Islet precursor cell (in vitro differentiated cells): ENCODE measurements at regions not wholly inside any gene's neighbourhood (a gene's known extent, or its start where the extent isn't known, plus 50 kb on each side); places are given as distances from the start of the nearest gene placed in this dataset.
A peak's percentile ranks its signal among the peaks of the same experiment; 100 is the strongest.
"Not testable (repeated sequence)": the region's sequence is repeated elsewhere in the genome, so short reads cannot be mapped to it uniquely, and the experiment has no call there.

Experiments
- DNase-seq: peaks from one replicate; pipeline ENCODE4 v3.0.0-alpha.2; 2018

DNA sequence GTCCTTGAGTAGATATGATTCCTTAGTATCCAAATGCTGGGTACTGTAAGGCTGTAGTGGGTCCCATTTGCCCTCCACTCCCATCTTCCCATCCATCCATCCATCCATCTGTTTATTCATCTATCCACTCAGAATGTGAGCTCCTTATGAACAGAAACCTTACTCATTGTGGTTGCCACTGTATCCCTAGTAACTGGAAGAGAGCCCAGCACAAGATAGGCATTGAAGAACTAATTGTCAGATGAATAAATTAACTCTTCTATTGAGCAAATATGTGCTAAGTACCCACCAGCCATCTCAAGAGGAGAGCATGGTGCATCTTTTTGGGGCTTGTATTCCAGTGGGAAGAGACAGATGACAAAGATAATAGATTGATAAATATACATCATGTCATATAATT lies 86.4 kb upstream of the SEZ6L start:
- no peak for DNase-seq

DNA sequence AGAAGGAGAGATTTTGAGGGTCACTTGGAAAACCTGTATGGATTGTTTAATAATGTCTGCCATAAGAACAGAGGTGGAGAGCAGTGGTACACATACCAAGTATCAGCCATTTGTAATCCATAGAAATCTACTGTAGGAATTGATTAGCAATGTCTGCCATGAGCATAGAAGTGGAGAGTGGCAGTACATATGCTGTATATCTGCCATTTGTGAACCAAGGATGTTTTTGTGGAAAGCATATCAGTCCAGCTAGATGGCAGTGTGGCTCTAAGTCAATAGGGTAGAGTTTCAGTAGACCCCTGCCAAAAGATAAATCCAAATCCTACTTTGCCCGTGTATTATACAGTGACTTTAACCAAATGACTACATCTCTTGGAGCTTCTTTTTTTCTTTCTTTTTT lies 82.9 kb upstream of the SEZ6L start:
- DNase-seq = no peak

DNA sequence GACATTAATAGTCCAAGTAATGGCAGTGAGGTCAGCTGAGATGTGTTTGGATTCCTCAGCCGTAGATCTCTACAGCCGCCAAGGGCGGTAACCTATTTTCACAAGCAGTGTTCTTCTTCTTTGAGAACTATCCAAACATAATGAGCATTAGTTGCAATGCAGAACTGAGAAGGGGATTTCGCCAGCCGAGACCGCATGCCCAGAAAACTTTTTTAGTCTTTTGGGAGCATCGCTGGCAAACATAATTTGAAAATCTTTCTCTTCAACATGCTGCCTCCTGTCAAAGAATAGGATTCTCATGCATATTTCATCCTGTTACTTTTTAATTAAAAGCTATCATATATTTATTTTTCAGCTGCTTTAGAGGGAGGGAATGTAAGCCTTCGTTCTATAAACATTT lies 81.4 kb upstream of the SEZ6L start:
- no peak for DNase-seq

GRCh38 chr22:26090821-26091220 lies 78.4 kb upstream of the SEZ6L start:
- no peak for DNase-seq

DNA sequence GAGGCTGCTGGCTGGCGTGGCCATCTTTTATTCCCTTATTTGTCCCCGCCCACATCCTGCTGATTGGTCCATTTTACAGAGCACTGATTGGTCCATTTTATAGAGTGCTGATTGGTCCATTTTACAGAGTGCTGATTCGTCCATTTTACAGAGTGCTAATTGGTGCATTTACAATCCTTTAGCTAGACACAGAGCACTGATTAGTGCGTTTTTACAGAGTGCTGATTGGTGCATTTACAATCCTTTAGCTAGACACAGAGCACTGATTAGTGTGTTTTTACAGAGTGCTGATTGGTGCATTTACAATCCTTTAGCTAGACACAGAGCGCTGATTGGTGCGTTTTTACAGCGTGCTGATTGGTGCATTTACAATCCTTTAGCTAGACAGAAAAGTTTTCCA lies 74.8 kb upstream of the SEZ6L start:
- not testable (repeated sequence) for DNase-seq

- DNase-seq = no peak
These were observed 73.9 kb upstream of the SEZ6L start for GRCh38 chr22:26095256-26095956.

- no peak for DNase-seq
These were observed 71.9 kb upstream of the SEZ6L start for GRCh38 chr22:26097411-26097810.

DNA sequence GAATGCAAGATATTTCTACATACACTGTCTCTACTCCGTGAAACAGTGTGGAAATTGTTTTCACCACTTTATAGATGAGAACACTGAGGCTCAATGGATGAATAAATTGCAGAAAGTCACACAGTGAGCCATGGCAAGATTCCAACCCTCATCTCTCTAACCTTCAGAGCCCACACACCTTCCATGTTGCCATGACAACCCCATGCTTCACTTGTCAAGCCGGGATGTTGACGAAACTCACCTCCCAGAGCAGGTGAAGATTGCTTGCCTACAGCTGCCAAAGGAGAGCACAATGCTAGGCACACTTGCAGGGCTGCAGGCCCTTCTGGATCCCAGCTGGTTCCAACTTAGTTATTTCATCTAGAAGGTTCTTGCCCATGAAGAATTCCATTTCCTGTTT lies 71.4 kb upstream of the SEZ6L start:
- DNase-seq = no peak

DNA sequence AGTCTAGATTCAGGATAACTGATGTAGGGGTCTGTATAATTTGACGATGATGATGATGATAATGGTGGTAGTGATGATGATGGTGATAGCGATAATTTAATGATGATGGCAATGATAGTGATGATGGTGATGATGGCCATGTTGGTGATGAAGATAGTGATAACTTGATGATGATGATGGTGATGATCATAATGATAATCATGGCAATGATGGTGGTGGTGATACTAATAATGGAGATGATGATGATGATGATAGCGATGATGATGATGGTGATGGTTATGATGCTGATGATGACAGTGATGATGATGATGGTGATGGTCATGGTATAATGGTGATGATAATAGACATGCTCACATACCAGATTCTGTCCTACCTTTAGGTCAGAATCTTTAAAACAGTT lies 66.2 kb upstream of the SEZ6L start:
- DNase-seq = no peak

- DNase-seq = peak; percentile 7
These were observed 62.9 kb upstream of the SEZ6L start for GRCh38 chr22:26106412-26106811.

- DNase-seq = peak; percentile 18
These were observed 59.5 kb upstream of the SEZ6L start for GRCh38 chr22:26109686-26110315.

DNA sequence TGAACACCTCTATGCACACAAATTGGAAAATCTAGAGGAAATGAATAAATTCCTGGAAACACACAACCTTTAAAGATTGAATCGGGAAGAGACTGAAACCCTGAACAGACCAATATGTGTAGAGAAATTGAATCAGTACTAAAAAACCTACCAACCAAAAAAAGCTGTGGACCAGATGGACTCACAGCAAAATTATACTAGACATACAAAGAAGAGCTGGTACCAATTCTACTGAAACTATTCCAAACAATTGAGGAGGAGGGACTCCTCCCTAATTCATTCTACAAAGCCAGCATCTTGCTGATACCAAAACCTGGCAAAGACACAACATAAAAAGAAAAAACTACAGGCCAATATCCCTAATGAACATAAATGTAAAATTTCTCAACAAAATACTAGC lies 54.4 kb upstream of the SEZ6L start:
- DNase-seq = no peak

DNA sequence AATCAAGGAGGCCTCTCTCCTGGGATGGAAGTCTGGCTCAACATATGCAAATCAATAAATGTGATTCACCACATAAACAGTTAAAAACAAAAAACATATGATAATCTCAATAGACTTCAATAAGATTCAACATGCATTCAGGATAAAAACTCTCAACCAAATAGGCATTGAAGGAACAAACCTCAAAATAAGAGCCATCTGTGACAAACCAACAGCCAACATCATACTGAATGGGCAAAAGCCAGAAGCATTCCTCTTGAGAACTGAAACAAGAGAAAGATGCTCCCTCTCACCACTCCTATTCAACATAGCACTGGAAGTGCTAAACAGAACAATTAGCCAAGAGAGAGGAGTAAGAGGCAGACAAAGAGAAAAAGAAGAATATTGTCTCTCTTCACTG lies 54.0 kb upstream of the SEZ6L start:
- no peak for DNase-seq
